Germinal center (tissue), 1 donor: ENCODE measurements at regions not wholly inside any gene's neighbourhood (a gene's known extent, or its start where the extent isn't known, plus 50 kb on each side); places are given as distances from the start of the nearest gene placed in this dataset.

Source experiments
- DNase-seq: peaks from one replicate; pipeline ENCODE4 v3.0.0; 2012; ENCODE audit warnings: mixed read lengths, low spot score

DNA sequence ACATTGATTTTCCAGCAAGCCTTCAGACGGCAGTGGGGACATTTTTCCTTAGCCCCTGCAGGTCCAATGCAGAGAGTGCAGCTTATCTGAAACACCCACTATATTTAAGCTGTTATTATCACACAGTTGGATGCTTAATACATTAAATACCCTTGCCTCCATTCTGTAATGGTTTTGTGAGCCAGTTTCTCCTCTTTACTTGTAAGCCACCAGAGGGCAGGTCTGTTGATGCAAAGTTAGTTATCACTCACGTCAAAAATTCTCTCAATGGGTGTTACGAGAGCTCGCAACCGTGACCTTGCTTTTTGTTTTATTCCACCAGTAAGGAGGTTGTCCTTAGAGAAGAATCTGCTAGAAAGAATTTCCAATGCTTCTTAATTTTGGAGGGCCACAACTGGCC, 189.8 kb downstream of the INSIG2 start:
- no peak for DNase-seq

DNA sequence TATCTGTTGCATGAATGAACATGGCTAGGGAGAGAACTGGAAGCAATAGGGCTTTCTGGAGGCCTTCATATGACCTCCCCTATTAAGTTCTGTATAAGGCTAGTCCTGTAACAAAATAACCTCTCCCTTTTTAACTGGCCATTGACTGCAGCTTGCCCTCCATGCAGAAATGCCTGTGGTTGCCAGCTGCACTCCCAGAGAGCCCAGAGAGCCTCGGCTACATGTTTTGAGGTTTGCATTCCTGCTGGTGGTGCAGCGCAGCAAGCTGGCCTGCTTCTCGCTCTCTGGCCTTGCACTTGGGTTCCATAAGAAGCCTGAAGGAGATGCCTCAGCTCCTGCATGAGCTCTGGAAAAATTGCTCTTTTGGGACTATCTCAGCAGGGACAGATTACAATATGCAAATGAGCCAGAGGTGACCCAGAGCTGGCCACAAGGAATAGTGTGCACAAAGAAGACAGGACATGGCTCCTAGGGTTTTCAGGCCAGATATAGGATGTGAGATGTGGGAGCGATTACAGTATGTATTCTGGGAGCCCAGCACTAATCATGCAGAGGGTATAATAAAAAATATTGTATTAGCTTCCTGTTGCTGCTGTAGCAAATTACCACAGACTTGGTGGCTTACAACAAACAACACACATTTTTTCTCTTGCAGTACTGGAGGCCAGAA, 186.7 kb downstream of the INSIG2 start:
- DNase-seq: no peak

DNA sequence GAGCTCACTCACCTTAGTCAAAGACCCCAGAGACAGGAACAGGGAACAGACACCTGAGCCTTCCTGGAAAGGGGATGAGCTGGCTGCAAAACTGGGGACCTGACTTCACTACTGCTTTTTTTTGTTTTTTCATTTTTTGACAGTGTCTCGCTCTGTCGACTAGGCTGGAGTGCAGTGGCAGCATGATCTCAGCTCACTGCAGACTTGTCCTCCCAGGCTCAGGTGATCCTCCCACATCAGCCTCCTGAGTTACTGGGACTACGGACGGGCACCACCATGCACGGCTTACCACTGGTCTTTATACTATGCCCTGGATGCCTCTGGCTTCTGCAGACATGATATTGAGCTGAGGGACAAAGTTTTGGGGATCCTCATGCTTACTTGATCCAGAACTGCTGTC, 184.1 kb downstream of the INSIG2 start:
- DNase-seq: no peak

DNA sequence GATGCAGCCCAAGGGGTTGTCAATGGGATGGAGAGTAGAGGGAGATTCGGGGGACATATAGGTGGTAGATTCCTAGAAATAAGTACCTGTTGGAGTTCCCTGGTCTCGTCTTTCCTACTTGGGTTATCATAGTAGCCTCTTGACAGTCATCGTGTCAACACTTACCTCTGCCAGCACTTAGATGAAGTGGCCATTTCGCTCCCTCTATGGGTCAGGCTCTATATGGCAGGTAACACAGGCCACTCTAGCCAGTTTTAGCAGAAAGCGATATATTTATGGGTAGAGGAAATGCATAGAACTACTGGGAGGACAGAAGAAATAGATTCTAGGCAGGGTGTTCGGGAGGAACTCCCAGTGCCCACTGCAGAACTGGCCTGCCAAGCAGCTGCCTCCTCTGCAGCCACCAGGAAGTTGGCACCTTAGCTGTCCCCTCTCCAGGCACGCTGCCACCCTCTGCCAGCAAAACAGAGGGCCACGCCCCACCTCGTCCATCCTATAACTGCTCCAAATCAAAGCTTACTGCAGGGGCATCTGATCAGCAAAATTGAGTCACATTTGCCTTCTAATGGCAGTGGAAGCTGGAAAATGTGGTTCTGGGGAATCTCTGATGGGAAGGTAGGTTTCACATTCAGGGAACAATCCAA, 181.3 kb downstream of the INSIG2 start:
- no peak for DNase-seq

DNA sequence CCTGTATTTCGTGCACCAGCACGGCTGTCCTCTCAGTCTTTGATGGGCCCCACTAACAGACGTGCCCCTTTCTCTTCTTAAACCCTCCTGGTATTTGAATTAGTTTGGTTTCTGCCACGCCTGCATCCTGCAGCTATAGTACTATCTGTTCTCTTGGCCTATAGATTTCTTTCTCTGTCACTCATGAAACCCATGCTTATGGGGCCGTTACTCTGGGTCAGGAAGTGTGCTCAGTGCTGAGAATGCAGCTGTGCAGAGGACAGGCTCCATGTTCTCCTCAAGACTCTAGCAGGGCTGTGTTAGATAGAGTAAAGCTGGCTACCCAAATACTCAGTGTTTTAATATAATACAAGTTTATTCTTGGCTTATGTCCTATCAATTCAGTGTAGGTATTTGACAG, 180.0 kb downstream of the INSIG2 start:
- DNase-seq: no peak

DNA sequence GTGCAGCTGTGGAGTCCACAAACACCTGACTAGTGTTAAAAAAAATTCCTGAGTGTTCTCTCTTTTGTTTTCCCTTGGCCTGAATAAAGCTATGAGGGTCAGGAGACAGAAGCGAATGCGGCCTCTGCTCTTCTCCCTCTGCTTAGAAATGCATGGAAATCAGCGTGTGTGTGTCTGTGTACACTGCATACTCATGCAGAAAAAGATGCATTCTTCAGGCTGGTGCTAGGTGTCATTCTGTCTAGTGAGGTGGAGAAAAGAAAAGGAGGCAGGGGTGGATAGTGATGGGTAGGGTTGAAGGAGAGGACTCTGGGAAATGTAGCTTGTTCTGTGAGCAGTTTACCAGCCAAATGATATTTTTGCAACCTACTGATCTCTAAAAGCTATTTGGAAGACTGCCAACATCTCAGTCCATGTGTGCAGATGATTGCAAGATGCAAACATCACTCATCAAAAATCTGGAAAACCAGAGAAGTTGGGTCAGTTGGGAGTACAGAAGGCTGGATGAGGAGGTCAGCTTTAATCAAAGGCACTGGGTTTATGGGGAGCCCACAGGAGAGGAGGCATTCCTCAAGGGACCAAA, 177.7 kb downstream of the INSIG2 start:
- no peak for DNase-seq

DNA sequence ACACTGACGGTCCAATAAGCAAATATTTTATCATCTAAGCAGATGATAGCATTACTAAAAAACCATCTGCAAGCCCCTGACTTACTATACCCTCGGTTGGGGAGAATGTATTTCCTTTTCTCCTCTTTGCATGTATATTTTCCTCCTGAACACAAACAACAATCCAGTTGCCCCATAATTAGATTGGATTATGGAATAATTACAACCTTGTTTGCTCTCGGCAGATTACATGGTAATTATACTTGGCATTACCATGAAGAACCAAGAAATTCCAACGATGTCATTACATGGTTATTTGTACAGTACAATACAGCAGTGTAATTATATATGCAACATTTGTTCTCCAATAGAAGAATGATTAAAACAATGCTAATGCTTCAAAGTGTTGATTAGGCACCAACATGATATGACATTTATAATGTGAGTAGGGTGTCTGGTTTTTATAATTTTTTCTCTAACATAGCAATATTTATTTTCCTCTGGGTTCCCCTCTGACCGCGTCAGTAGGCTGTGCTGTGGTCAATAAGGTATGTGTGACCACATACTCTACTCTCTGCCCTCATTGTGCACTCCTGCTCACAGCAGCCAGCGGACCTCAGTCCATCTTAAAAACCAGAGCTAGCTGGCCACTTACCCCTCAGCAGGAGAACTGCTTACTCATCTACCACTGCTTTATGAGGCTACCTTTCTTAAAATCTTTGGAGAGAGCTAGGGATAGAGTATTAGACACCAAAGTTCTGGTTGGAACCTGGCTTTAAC, 176.1 kb downstream of the INSIG2 start:
- DNase-seq: no peak

DNA sequence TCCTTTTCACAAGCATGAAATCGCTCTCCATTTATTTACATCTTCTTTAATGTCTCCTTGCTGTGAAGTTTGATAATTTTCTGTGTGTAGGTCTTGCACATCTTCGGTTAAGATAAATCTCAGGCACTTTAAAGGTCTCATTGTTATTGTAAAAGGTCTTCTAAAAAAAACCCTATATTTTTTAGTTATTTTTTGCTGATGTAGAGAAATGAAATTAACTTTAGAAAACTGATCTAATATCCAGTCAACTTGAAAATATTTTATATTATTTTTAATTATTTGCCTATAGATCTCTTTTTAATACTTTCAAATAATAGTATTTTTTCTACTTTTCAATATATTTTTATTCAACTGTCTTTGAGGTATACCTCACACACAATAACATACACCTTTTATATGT, 169.4 kb downstream of the INSIG2 start:
- DNase-seq: no peak

DNA sequence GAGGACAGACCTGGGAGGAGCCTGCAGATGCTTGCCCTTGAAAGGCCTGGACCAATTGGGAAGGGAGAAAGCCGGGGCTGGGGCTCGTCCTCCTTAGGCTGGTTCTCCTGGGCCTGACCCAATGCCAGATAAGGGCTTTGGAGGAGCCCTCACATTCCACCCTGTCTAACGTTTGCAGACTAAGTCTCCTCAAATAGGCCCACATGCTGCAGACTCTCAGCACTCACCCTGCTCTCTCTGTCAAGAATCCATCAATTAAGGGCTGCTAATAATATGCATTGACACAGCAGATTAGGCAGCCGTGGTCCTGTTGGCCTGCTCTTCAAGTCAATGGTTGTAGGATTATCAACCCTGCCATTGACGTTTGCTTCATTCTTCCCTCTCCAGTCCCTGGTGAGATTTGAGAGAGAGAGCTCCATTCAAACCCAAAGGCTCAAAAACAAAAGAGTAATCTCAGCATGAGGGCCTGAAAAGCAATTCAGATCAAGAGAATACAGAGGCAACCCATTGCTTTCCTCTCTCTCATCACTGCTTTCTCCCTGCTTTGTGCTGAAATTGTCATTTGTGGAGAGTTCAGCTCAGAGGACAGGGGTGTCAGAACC, 167.6 kb downstream of the INSIG2 start:
- no peak for DNase-seq

DNA sequence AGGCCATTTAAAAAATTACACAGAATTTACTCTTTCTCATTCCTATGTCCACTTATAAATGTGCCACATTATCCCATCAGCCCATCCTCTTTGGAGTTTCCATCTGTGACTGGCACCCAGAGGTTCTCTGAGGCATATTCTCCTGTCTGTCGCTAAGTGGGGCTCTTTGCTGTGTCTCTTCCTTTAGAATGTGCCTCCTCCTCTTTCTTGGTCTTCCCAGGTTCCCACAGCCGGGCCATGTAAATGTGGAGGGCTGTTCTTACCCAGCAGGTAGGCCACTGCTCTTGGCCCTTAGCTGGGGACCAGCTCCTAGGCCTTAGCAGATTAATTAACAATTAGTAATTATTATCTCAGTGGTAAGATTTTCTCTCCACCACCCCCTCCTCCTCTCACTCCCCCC, 167.0 kb downstream of the INSIG2 start:
- DNase-seq: no peak

DNA sequence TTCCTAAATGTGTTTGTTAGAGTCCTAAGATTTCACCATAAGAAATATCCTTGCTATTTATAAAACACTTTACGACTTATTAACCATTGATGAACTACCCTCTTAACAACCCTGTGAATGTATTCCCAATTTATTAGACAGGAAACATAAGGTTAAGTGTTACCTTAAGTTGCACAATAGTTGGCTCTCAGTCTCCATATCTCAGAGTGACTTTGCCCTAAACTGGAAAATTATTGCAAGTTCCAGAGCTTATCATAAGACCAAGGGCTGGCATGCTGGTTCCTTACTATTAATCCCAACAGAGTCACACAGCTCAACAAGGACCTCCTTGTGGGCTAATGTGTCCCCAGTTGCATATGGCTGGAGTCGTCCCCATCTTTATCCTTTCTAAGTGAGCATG, 165.8 kb downstream of the INSIG2 start:
- DNase-seq: no peak

DNA sequence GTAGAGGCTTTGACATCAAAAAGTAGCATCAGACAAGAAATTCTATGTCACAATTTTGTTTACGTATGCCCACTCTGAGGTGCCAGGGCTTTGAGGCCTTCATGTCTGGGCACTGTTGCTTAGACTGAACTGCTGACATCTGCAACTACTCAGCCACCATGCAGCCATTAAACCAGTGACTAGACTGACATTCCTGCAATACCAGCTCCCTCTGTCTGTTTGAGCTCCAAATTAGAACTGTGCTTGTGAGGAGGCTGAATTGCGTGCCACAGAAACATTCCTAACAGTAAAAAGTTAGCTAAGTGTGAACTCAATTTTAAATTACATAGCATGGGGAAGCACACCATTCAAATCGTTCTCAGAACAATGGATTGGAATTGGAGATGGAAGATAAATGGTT, 163.2 kb downstream of the INSIG2 start:
- DNase-seq: no peak

DNA sequence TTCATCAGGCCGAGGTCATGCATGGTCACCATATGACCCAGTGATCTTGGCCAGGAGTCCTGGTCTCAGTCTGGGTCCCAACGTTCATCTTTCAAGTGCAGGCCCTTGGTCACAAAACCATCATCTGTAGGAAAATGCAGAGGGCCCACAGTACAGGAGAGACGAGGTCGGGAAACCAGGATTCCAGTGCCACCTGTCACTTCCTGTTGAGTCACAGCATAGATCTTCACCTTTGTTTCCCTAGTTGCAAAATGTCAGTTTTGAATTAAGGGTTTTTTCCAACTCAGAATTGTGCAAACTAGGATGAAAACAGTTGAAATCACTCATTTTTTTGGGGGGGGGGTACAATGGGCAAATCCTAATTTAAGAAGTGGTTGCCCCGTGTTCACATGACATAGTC, 162.2 kb downstream of the INSIG2 start:
- no peak for DNase-seq

DNA sequence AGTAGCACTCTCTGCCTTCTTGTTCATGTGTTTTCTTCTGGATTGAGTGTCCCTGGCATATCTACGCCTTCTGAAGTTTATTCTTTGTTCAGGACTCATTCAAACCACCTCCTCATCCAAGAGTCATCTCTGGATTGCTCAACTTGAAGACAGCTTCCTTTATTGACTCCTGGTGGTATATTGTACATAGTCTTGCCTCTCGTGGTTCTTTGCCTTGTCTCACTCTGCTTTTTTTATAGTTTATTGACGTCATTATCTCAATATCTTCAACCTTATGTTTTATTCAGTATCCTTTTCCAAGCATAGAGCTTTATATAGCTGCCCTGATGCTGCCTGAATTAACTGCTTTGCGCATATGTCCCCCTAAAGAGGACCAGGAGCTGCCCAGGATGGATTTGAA, 161.7 kb downstream of the INSIG2 start:
- DNase-seq: no peak

DNA sequence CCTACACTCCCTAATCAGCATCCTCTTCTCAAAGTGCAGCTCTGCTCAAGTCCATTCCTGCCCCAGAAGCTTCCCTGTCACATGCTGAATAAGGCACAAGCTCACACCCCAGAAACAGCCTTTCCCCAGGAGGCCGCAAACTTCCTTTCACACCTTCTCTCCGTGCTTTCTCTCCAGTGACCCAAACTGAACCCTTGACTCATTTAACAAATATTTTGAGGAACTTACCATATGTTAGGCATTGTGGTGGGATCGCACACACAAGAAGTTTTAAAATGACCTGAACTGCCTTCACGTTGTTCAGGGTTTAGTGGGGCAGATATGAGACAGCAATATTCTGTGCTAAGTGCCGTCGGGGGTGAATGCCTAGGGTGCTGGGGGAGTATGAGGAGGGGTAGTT, 161.3 kb downstream of the INSIG2 start:
- DNase-seq: no peak

DNA sequence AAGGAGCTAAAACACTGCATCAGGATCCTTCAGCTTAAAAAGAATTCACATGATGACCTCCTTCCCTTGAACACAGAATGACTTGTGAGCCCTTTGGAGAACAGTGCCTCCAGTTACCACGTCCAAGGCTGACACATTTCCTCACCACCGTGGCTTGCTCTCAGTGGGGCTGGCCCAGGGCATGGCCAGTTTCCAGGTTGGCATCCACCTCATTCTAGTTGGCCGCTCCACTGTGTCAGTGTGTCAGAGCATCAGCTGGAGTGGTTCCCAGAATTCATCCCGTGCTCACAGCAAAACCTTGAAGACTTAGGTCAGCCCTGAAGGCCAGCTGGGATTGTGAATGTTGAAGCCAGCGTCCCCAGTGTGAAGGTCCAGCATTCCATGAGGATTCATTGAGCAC, 158.5 kb downstream of the INSIG2 start:
- DNase-seq: no peak

DNA sequence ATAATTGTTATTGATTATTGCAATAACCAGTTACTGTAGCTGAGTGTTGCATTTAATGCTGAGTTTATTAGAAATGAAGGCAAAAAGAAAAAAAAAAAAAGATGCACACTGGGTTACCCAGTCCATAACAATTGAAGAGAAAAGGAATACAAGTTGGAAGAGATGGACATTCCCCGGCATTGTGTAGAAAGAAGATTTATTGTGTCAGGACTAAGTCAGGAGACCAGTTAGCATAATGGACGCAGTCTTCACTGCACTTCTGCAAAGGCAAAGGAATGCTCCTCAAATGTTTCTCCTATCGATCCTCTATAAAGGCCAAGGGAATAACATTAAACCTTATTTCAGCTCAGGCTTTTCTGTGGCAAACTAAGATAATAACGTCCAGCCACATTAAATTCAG, 157.8 kb downstream of the INSIG2 start:
- no peak for DNase-seq

DNA sequence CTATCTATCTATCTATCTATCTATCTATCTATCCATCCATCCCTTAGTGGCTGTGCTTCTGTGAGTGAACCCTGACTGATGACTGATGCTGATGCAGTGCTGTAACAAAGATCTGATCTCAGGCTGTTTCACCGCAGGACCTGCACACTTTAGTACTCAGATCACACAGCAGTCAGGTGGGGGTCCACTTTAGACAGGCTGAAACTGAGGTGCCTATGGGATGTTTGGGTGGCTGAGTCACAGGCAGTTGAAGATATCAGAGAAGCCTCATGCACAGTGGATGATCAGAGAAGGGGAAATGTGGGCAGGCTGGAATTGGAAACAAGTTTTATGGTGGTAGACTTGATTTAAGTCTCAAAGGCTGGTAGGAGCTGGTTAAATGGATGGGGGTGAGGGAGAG, 156.4 kb downstream of the INSIG2 start:
- no peak for DNase-seq

DNA sequence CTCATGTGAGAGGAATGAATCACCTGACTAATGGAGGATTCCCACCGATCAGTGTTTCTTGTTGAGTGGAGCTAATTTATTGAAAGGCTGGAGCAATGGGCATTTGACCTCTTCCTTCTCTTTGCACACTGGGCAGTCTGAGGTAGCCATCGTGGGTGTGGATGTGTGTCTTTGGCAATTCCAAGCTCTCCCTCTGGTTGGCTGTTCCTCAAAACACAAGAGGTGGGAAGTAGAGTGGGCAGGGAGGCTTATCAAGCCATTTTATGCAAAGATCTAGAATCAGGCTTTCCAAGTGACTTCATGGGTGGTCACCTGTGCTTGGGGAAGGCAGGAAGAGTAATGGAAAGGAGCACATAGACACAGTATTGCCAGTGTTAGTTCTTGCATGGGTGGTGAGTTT, 154.8 kb downstream of the INSIG2 start:
- DNase-seq: no peak

DNA sequence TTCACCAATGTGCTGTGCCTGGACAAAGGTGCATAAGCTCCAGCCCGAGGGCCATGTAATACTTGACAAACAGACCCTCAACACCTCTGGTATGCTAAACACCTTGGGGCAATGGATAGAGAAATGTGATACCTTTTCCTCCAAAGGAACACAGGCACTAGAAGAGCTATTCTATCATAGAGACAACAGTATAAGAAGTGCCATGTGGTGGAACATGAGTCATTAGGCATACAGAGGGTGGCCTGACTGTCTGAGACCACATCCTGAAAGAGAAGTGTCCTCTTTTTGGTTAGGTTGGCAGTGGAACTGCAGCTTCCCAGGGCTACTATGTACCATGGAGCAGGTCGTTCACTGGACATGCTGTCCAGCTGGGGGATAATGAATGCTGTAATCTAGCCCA, 153.9 kb downstream of the INSIG2 start:
- DNase-seq: no peak

DNA sequence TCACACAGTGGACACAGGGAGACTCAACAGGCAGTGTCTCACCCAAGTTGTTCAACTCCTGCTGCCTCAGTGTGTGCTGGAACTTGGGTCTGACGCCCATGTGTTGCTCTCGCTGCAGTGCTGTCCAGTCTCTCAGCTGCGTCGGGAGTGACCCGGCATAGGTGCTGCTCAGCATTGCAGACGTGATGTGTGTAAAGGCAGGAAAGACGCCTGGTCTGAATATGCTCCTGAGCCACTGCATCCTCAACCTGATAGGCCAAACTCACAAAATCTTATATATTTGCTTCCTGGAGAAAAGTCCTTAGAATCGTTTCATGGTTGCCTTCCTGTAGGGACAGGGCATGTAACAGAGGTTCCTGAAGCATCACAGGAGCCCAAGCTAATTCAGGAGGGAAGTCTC, 152.9 kb downstream of the INSIG2 start:
- no peak for DNase-seq

DNA sequence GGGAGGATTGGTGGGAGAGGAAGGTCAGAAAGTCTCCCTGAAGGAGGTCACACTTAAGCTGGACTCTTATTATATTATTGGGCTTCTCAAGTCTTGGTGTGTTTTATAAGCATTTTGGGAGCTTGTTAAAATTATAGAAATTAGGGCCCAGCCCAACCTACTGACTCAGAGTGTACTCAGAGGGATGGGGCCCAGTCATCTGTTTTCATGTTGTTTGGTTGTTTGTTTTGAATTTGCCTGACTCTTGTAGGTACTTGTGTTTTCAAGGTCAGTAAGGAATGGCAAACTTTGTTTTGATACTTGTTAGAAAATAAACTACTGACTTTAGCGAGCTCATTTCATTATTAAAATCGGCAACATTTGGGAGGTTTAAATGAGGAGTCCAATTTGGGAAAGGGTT, 152.0 kb downstream of the INSIG2 start:
- no peak for DNase-seq

DNA sequence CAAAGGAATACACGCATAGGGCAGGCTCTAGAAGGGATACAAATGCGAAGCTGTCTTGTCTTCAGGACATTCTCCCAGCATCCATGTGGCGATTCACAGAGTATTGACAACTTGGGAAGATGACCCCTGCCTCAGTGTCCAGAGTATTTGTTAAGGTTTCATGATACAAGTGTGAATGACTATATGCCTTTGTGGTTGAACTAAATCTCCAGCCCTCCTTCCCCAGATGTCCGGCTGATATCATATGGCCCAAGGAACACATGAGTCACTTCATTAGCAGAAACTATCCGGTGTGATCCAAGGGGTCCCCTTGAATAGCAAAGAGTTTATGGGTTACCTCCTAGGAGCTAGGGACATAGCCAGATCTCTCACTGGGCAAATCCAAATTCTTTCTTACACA, 151.0 kb downstream of the INSIG2 start:
- DNase-seq: no peak
